Type B pancreatic cell (in vitro differentiated cells): ENCODE measurements at regions not wholly inside any gene's neighbourhood (a gene's known extent, or its start where the extent isn't known, plus 50 kb on each side); places are given as distances from the start of the nearest gene placed in this dataset.

Experiments
- DNase-seq: peaks from one replicate; pipeline ENCODE4 v3.0.0; 2021; ENCODE audit warnings: mixed read lengths; ENCODE audit not compliant: unreplicated experiment; ENCODE audit errors: extremely low spot score
- H3K27ac Mint-ChIP-seq: 2 replicates; pipeline ENCODE4 v1.8.0; 2021; ENCODE audit warnings: mild to moderate bottlenecking, mixed read lengths
- H3K27me3 Mint-ChIP-seq: 2 replicates; pipeline ENCODE4 v1.8.0; 2021; ENCODE audit warnings: mixed read lengths
- H3K36me3 Mint-ChIP-seq: 2 replicates; pipeline ENCODE4 v1.8.0; 2021; ENCODE audit warnings: mixed read lengths
- H3K4me1 Mint-ChIP-seq: one replicate; pipeline ENCODE4 v1.8.0; 2021; ENCODE audit warnings: mixed read lengths; ENCODE audit not compliant: unreplicated experiment
- H3K4me3 Mint-ChIP-seq: 2 replicates; pipeline ENCODE4 v1.8.0; 2021; ENCODE audit warnings: mild to moderate bottlenecking, mixed read lengths
- H3K9me3 Mint-ChIP-seq: 2 replicates; pipeline ENCODE4 v1.8.0; 2021; ENCODE audit warnings: mixed read lengths
- TF ChIP-seq, protein P1 (sequence below): fragments of 200-600 bp; sonication (generic); conservative IDR thresholded peaks from 2 replicates; pipeline ENCODE4 v1.5.0; 2021; ENCODE audit warnings: antibody characterized with exemption, mild to moderate bottlenecking

DNA sequence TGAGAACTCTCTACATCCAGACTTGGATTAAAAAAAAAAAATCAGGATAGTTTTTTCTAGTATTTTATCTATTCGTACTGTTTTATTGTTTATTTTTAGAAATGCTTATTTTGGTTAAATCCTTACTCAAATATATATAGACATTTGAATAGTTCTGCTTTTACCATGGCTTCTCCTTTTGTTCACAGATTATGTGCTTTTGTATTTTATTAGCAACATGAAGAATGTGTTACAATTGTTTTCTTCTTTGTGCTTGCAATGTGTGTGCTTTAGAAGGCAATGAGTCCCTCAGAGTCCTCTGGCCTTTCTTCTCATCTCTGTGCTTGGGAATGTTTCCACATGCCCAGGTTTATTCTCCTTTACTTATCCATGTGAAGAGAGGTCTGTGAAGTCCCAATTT, 324.0 kb downstream of the KCNRG start:
- DNase-seq: no peak
- Mint-ChIP-seq H3K36me3 (no peaks in the 10 kb centered on the region), H3K9me3 (peaks cover 14% of the 10 kb centered on the region), H3K27me3 (peaks cover 4% of the 10 kb centered on the region), H3K4me1 (peaks cover 29% of the 10 kb centered on the region), H3K27ac (no peak overlapping the region), H3K4me3 (no peak overlapping the region)
- TF ChIP-seq, protein P1, sequence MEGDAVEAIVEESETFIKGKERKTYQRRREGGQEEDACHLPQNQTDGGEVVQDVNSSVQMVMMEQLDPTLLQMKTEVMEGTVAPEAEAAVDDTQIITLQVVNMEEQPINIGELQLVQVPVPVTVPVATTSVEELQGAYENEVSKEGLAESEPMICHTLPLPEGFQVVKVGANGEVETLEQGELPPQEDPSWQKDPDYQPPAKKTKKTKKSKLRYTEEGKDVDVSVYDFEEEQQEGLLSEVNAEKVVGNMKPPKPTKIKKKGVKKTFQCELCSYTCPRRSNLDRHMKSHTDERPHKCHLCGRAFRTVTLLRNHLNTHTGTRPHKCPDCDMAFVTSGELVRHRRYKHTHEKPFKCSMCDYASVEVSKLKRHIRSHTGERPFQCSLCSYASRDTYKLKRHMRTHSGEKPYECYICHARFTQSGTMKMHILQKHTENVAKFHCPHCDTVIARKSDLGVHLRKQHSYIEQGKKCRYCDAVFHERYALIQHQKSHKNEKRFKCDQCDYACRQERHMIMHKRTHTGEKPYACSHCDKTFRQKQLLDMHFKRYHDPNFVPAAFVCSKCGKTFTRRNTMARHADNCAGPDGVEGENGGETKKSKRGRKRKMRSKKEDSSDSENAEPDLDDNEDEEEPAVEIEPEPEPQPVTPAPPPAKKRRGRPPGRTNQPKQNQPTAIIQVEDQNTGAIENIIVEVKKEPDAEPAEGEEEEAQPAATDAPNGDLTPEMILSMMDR: no peak

DNA sequence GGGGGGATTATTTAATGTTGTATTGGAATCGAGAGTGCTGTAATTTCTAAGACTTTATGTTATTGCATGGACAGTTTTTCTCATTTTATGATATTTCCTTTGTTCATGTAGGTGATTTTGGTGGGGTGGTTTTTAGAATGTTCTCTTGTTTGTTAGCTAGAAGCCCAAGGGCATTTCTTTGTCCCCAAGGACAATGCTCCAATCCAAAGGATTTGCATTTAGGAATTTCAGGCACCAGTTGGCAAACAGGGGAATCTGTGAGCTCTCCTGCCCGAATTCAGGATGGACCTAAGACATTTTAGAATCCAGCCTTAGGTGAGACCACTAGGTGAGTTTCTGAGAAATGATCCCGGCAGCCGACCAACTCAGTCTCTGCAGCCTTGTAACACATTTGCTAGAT, 324.9 kb downstream of the KCNRG start:
- Mint-ChIP-seq H3K36me3 (no peaks in the 10 kb centered on the region), H3K27me3 (peaks cover 4% of the 10 kb centered on the region), H3K9me3 (peaks cover 9% of the 10 kb centered on the region), H3K4me1 (peaks cover 20% of the 10 kb centered on the region), H3K27ac (no peak overlapping the region), H3K4me3 (no peak overlapping the region)
- no peak for DNase-seq
- TF ChIP-seq, protein P1: no peak

DNA sequence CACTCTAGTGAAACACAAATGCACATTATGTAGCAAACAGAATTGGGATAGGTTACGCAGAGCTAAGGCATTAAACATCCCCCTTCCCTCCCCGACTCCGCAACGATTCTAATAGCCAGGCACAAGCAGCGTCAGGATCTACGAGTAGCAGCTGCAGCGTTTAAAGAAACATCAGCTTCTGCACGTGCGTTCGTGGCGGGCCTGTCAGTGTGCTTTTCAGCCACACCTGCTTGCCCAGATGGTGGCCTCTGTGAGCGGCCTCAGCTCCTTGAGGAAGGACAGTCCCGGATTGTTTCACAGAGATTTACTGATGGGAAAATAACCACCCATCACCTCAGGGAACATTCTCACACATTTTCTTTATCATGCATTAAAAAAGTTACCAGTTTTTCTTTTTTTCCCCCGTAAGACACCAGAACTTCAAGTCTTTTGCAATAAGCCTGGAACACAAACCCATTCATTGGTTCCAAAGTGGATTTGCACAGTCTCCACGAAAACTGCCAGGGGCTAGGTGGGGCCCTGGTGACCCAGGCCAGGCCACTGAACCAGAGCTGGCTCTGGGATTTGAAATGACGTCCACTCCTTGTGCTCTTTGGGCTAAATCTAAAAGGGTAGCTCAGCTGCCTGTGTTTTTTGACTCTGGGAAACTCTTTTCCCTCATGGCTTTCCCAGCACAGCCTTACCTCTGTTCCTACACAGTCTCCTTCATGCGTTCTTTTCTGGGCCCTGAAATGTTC, 325.5 kb downstream of the KCNRG start:
- Mint-ChIP-seq H3K27me3 (peaks cover 4% of the 10 kb centered on the region), H3K9me3 (peaks cover 9% of the 10 kb centered on the region), H3K4me3 (no peak overlapping the region), H3K36me3 (no peaks in the 10 kb centered on the region), H3K27ac (no peak overlapping the region), H3K4me1 (peaks cover 18% of the 10 kb centered on the region)
- TF ChIP-seq, protein P1: no peak
- no peak for DNase-seq

DNA sequence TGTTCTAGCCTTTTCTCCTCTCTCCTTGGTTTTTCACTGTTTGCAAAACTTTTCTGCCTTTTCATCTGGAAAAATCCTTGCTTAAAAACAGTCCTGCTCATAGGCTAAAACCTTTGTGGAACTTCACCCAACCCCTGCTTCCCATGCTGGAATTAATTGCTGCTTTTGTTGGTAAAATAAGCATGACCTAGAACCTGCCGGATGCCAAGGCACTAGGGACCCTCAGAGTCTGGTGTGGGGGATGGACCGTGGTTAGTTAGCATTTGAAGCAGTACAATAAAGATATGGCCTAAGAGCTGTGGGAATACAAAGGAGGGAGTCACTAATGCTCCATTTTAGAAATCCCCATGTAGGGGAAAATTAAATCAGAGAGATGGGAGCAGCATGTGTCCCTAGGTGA, 326.3 kb downstream of the KCNRG start:
- H3K36me3 Mint-ChIP-seq: no peaks in the 10 kb centered on the region
- no peak overlapping the region for H3K4me3 Mint-ChIP-seq
- TF ChIP-seq, protein P1: no peak
- peaks cover 4% of the 10 kb centered on the region for H3K27me3 Mint-ChIP-seq
- DNase-seq: no peak
- H3K9me3 Mint-ChIP-seq: peaks cover 9% of the 10 kb centered on the region
- H3K4me1 Mint-ChIP-seq: peaks cover 18% of the 10 kb centered on the region
- no peak overlapping the region for H3K27ac Mint-ChIP-seq

DNA sequence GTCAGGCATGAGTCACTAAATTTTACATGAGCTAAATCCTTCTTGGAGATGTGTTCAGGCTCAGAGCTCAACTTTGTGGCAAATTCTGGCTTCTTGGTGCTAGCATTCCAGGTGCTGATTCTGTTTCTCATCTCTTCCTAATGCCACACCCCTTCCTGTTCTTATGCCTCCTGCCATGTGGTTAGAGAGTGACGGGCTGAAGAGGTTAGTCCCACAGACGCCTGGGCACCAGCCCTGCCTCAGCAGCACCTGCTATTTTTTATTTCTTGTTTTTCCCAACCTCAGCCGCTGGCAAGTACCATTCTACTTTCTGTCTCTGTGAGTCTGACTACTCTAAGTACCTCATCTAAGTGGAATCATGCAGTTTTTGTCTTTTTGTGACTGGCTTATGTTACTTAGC, 329.5 kb downstream of the KCNRG start:
- no peak overlapping the region for H3K27ac Mint-ChIP-seq
- H3K9me3 Mint-ChIP-seq: peaks cover 9% of the 10 kb centered on the region
- no peaks in the 10 kb centered on the region for H3K36me3 Mint-ChIP-seq
- H3K27me3 Mint-ChIP-seq: peaks cover 4% of the 10 kb centered on the region
- H3K4me1 Mint-ChIP-seq: peaks cover 18% of the 10 kb centered on the region
- TF ChIP-seq, protein P1: no peak
- no peak overlapping the region for H3K4me3 Mint-ChIP-seq
- DNase-seq: no peak
